ENCODE measurements at regions not wholly inside any gene's neighbourhood (a gene's known extent, or its start where the extent isn't known, plus 50 kb on each side); places are given as distances from the start of the nearest gene placed in this dataset.

DNA sequence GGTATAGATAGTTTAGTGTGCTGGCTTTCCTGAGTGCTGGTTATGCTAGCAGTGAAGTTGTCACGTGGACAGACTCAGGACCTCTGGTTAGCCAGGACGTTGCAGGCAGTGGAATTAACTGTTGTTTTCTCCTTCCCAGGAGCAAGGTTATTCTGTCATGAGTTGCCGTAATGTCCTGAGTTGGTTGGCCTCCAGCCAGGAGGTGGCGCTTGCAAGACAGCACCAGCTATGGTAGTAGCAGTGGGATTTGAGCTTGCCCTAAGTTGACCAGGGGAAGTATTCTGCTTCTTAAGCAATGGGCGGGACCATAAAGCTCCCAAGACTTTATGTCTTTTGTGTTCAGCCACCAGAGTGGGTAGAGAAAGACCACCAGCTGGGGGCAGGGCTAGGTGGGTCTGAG, 240.7 kb upstream of the DNAJC19 start:
- no peak for TF ChIP-seq POLR2A (IDR thresholded peaks at IDR 0.05)
- TF ChIP-seq CTCF (IDR thresholded peaks at IDR 0.05) = no peak
- TF ChIP-seq POLR2AphosphoS5 (IDR thresholded peaks at IDR 0.05) = no peak
- TF ChIP-seq EP300 (IDR thresholded peaks at IDR 0.05) = no peak
